ENCODE measurements at regions not wholly inside any gene's neighbourhood (a gene's known extent, or its start where the extent isn't known, plus 50 kb on each side); places are given as distances from the start of the nearest gene placed in this dataset.

- H3K4me1 ChIP-seq: peaks cover 0 to 4% (median 0%) of the 10 kb centered on the region in 4 donors
- ATAC-seq (ENCODE audit: low FRiP score in 2 of 2): no peak
- WGBS, 2 donors: 84 to 88% methylated on average over 3 of the region's 3 CpGs
- no peak overlapping the region for H3K4me3 ChIP-seq
- TF ChIP-seq CTCF (IDR thresholded peaks at IDR 0.05) (no peak), POLR2A (IDR thresholded peaks at IDR 0.05) (no peak), EP300 (IDR thresholded peaks at IDR 0.05) (no peak)
- H3K27me3 ChIP-seq: no peaks in the 10 kb centered on the region
- H3K9me3 ChIP-seq: no peaks in the 10 kb centered on the region
- no peak overlapping the region for H3K27ac ChIP-seq
- DNase-seq: no peak
- no peaks in the 10 kb centered on the region for H3K36me3 ChIP-seq
Measured at GRCh38 chr10:29749150-29749549, 114.4 kb upstream of the SVIL start.

GRCh38 chr10:29748109-29748650 is 113.4 kb upstream of the SVIL start:
- no peak for TF ChIP-seq POLR2AphosphoS5 (IDR thresholded peaks at IDR 0.05)
- TF ChIP-seq CTCF (IDR thresholded peaks at IDR 0.05): no peak
- no peak for TF ChIP-seq EP300 (IDR thresholded peaks at IDR 0.05)
- no peak for TF ChIP-seq POLR2A (IDR thresholded peaks at IDR 0.05)
- ATAC-seq (ENCODE audit: low FRiP score in 2 of 2) (no peak), DNase-seq (no peak)
- Histone ChIP-seq H3K36me3 (no peaks in the 10 kb centered on the region), H3K9me3 (no peaks in the 10 kb centered on the region), H3K27me3 (no peaks in the 10 kb centered on the region), H3K4me1 (peaks cover 0 to 4% (median 0%) of the 10 kb centered on the region in 4 donors), H3K27ac (no peak overlapping the region), H3K4me3 (no peak overlapping the region)
- 87 to 93% methylated on average over 3 of the region's 3 CpGs for WGBS, 2 donors

- TF ChIP-seq CTCF (IDR thresholded peaks at IDR 0.05) (no peak), POLR2AphosphoS5 (IDR thresholded peaks at IDR 0.05) (peak in 1 of 2 donors; percentile 52), POLR2A (IDR thresholded peaks at IDR 0.05) (no peak), EP300 (IDR thresholded peaks at IDR 0.05) (no peak)
- 49 to 64% methylated on average over 5 of the region's 5 CpGs for WGBS, 2 donors
- no peak overlapping the region for H3K27ac ChIP-seq
- no peaks in the 10 kb centered on the region for H3K27me3 ChIP-seq
- no peaks in the 10 kb centered on the region for H3K36me3 ChIP-seq
- DNase-seq (no peak), ATAC-seq (ENCODE audit: low FRiP score in 2 of 2) (peak in 1 of 2 donors; percentile 43)
- H3K4me3 ChIP-seq: no peak overlapping the region
- H3K9me3 ChIP-seq: no peaks in the 10 kb centered on the region
- peaks cover 0 to 4% (median 0%) of the 10 kb centered on the region in 4 donors for H3K4me1 ChIP-seq
Measured at GRCh38 chr10:29746080-29746797, 111.5 kb upstream of the SVIL start.

GRCh38 chr10:29740981-29741545 is 106.3 kb upstream of the SVIL start:
- TF ChIP-seq POLR2AphosphoS5 (IDR thresholded peaks at IDR 0.05) (no peak), POLR2A (IDR thresholded peaks at IDR 0.05) (no peak), CTCF (IDR thresholded peaks at IDR 0.05) (no peak), EP300 (IDR thresholded peaks at IDR 0.05) (no peak)
- Histone ChIP-seq H3K4me1 (peaks cover 0 to 5% (median 2%) of the 10 kb centered on the region in 4 donors), H3K27me3 (no peaks in the 10 kb centered on the region), H3K36me3 (no peaks in the 10 kb centered on the region), H3K27ac (no peak overlapping the region), H3K9me3 (no peaks in the 10 kb centered on the region), H3K4me3 (no peak overlapping the region)
- DNase-seq (no peak), ATAC-seq (ENCODE audit: low FRiP score in 2 of 2) (no peak)
- WGBS, 2 donors: 77 to 83% methylated on average over 6 of the region's 6 CpGs
